Right lung (tissue), 2 donors: ENCODE measurements at regions not wholly inside any gene's neighbourhood (a gene's known extent, or its start where the extent isn't known, plus 50 kb on each side); places are given as distances from the start of the nearest gene placed in this dataset.
"Not testable (repeated sequence)": the region's sequence is repeated elsewhere in the genome, so short reads cannot be mapped to it uniquely, and the experiment has no call there.

Experiments
- DNase-seq, 2 donors: peaks; one replicate each; pipeline ENCODE4 v3.0.0-alpha.2; 2013

GRCh38 chr18:30175061-30175574, 867.4 kb downstream of the DSC3 start:
- no peak for DNase-seq

GRCh38 chr18:30163573-30163972, 879.0 kb downstream of the DSC3 start:
- no peak for DNase-seq

GRCh38 chr18:30160124-30160523, 882.4 kb downstream of the DSC3 start:
- DNase-seq: no peak

- DNase-seq: no peak
These were observed 891.8 kb downstream of the DSC3 start for GRCh38 chr18:30150586-30151250.

GRCh38 chr18:30149585-30149984, 893.0 kb downstream of the DSC3 start:
- DNase-seq: no peak

GRCh38 chr18:30142870-30143269, 899.7 kb downstream of the DSC3 start:
- no peak for DNase-seq

GRCh38 chr18:30142248-30142647, 900.3 kb downstream of the DSC3 start:
- no peak for DNase-seq

GRCh38 chr18:30141506-30141905, 901.0 kb downstream of the DSC3 start:
- DNase-seq: not testable (repeated sequence)

GRCh38 chr18:30139631-30140287, 902.8 kb downstream of the DSC3 start:
- no peak for DNase-seq

- DNase-seq: no peak
These were observed 906.6 kb downstream of the DSC3 start for GRCh38 chr18:30135938-30136337.

- DNase-seq: no peak
These were observed 908.5 kb downstream of the DSC3 start for GRCh38 chr18:30134020-30134419.

- DNase-seq: no peak
These were observed 909.6 kb downstream of the DSC3 start for GRCh38 chr18:30132959-30133358.

GRCh38 chr18:30121397-30121796, 921.1 kb downstream of the DSC3 start:
- DNase-seq: no peak

GRCh38 chr18:30113454-30113853, 929.1 kb downstream of the DSC3 start:
- DNase-seq: no peak

- no peak for DNase-seq
These were observed 936.2 kb downstream of the DSC3 start for GRCh38 chr18:30106356-30106755.

- no peak for DNase-seq
These were observed 938.7 kb downstream of the DSC3 start for GRCh38 chr18:30103881-30104280.

GRCh38 chr18:30096796-30097195, 945.7 kb downstream of the DSC3 start:
- DNase-seq: no peak

GRCh38 chr18:30094556-30094955, 948.0 kb downstream of the DSC3 start:
- DNase-seq: no peak

GRCh38 chr18:30093376-30093775, 949.2 kb downstream of the DSC3 start:
- DNase-seq: no peak

- no peak for DNase-seq
These were observed 954.1 kb downstream of the DSC3 start for GRCh38 chr18:30088238-30089015.

GRCh38 chr18:30086351-30086750, 956.2 kb downstream of the DSC3 start:
- DNase-seq: no peak

GRCh38 chr18:30081122-30081521, 961.4 kb downstream of the DSC3 start:
- no peak for DNase-seq
